ENCODE measurements at regions not wholly inside any gene's neighbourhood (a gene's known extent, or its start where the extent isn't known, plus 50 kb on each side); places are given as distances from the start of the nearest gene placed in this dataset.

DNA sequence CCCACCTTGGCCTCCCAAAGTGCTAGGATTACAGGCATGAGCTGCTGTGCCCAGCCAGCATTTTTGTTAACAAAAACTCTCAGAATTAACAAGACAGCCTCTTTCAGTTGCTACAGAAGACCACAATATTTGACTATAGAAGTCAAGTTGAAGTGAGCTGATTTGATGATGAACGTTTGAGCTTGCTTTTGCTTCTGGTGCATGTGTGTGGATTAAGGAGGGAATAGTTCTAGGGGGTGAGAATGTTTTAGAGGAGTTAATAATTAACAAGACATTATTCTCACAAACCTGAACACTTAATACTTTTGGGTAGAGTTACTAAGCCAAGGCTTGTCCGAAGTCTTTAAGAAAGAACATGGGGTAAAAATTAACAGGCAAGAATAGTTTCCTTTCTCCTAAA lies 191.6 kb downstream of the TENT4A start:
- no peaks in the 10 kb centered on the region for H3K36me3 ChIP-seq (replicated peaks)
- no peaks in the 10 kb centered on the region for H3K27me3 ChIP-seq (replicated peaks)
- DNase-seq: no peak
- TF ChIP-seq, protein P1, sequence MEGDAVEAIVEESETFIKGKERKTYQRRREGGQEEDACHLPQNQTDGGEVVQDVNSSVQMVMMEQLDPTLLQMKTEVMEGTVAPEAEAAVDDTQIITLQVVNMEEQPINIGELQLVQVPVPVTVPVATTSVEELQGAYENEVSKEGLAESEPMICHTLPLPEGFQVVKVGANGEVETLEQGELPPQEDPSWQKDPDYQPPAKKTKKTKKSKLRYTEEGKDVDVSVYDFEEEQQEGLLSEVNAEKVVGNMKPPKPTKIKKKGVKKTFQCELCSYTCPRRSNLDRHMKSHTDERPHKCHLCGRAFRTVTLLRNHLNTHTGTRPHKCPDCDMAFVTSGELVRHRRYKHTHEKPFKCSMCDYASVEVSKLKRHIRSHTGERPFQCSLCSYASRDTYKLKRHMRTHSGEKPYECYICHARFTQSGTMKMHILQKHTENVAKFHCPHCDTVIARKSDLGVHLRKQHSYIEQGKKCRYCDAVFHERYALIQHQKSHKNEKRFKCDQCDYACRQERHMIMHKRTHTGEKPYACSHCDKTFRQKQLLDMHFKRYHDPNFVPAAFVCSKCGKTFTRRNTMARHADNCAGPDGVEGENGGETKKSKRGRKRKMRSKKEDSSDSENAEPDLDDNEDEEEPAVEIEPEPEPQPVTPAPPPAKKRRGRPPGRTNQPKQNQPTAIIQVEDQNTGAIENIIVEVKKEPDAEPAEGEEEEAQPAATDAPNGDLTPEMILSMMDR (IDR thresholded peaks at IDR 0.05; ENCODE audit: low read depth, low read length, missing control alignments): no peak
- H3K4me3 ChIP-seq (ENCODE audit: low read depth, low read length): no peak overlapping the region
- no peak overlapping the region for H3K27ac ChIP-seq
- in situ Hi-C loops (cut with HindIII; ENCODE audit: low pct_ligation_motif_present, low sequenced_read_pairs): no loop called here

DNA sequence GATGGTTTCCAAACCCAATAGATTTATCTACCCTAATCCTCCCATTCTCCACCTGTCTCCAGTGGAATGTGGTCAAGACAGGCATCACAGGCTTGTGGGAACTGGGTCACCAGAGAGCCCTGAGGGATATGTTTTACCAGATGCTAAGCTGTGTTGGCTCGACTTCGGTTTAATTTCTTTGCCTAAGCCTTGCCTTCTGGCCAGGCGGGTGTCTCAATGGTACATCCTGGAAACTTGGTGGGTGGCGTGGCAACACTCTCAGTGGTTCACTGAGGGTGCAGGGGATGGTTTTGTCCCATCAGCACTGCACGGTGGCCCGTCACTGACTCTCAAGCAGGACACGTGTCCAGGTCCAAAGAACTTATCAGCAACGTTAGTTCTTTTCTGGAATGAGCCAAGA lies 192.2 kb downstream of the TENT4A start:
- no peak overlapping the region for H3K27ac ChIP-seq
- in situ Hi-C loops (cut with HindIII; ENCODE audit: low pct_ligation_motif_present, low sequenced_read_pairs): no loop called here
- H3K36me3 ChIP-seq (replicated peaks): no peaks in the 10 kb centered on the region
- TF ChIP-seq, protein P1 (IDR thresholded peaks at IDR 0.05; ENCODE audit: low read depth, low read length, missing control alignments): no peak
- H3K4me3 ChIP-seq (ENCODE audit: low read depth, low read length): no peak overlapping the region
- DNase-seq: no peak
- H3K27me3 ChIP-seq (replicated peaks): no peaks in the 10 kb centered on the region

DNA sequence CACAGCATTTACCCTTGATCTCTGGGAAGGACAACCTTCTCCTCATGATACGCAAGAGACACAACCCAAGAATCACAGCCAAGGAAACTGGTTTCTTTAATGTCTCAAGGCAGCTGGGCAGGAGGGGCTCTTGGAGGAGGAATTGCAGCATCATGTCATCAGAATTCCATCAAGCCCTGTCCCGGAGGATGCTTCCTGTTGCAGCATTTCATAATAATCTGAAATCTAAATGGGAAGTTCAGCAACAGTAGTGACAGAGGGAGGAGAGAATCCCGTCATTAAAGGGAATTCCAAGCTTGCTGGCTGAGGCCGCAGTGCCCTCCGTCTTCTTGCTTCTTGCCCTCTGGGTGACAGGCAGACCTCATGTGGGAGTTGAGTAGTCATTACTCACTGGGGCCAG lies 192.7 kb downstream of the TENT4A start:
- TF ChIP-seq, protein P1 (IDR thresholded peaks at IDR 0.05; ENCODE audit: low read depth, low read length, missing control alignments): no peak
- no peak for DNase-seq
- H3K27me3 ChIP-seq (replicated peaks): no peaks in the 10 kb centered on the region
- H3K4me3 ChIP-seq (ENCODE audit: low read depth, low read length): no peak overlapping the region
- no peak overlapping the region for H3K27ac ChIP-seq
- no peaks in the 10 kb centered on the region for H3K36me3 ChIP-seq (replicated peaks)
- in situ Hi-C loops (cut with HindIII; ENCODE audit: low pct_ligation_motif_present, low sequenced_read_pairs): no loop called here

DNA sequence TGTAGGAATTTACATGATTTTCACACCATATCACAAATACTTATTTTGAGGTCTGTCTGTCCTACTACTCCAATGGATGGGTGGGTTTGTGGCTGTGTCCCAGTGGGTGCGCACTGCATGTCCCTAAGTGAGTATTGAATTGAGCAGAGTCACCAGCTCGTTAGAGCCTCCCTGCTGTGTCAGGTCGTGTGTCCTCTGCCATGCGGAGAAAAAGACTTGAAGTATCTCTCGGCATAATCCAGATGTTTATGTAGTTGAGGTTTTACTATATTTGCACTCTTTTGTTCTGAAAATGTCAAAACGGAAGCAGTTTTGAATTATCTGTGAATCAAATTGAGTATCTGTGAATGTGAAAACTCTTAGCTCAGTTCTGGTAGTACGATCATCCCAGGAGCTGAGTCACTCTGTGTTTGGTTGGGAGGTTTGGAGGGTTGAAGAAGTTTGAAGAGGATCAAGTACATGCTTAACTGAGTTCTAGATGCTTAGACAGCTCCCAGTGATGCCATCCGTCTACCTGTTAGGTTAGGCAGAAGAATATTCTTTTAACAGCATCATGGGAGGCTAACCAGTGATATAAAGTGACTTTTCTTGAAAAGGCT lies 194.2 kb downstream of the TENT4A start:
- TF ChIP-seq, protein P1 (IDR thresholded peaks at IDR 0.05; ENCODE audit: low read depth, low read length, missing control alignments): no peak
- Histone ChIP-seq H3K4me3 (ENCODE audit: low read depth, low read length) (no peak overlapping the region), H3K27me3 (replicated peaks) (no peaks in the 10 kb centered on the region), H3K36me3 (replicated peaks) (no peaks in the 10 kb centered on the region), H3K27ac (no peak overlapping the region)
- in situ Hi-C loops (cut with HindIII; ENCODE audit: low pct_ligation_motif_present, low sequenced_read_pairs): no loop called here
- no peak for DNase-seq

DNA sequence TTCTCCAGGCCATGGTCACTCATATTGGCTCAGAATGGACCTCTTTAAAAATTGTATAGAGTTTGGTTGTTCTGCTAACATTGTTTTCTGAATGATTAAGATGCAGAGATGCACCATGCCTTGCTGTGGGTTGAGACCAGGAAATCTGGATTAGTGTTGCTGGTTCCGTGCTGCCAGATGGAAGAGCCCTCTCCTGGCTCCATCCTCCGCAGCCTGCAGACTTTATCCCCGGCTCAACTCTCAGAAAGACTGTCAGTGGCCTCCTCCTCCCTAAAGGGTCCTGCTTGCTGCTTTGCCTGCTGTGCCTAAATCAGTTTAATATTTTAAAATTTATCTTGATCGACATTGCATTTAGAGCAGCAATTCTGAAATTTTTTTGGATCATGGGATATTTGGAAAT lies 196.7 kb downstream of the TENT4A start:
- Histone ChIP-seq H3K36me3 (replicated peaks) (no peaks in the 10 kb centered on the region), H3K27ac (no peak overlapping the region), H3K27me3 (replicated peaks) (no peaks in the 10 kb centered on the region), H3K4me3 (ENCODE audit: low read depth, low read length) (no peak overlapping the region)
- TF ChIP-seq, protein P1 (IDR thresholded peaks at IDR 0.05; ENCODE audit: low read depth, low read length, missing control alignments): no peak
- no peak for DNase-seq
- in situ Hi-C loops (cut with HindIII; ENCODE audit: low pct_ligation_motif_present, low sequenced_read_pairs): no loop called here

DNA sequence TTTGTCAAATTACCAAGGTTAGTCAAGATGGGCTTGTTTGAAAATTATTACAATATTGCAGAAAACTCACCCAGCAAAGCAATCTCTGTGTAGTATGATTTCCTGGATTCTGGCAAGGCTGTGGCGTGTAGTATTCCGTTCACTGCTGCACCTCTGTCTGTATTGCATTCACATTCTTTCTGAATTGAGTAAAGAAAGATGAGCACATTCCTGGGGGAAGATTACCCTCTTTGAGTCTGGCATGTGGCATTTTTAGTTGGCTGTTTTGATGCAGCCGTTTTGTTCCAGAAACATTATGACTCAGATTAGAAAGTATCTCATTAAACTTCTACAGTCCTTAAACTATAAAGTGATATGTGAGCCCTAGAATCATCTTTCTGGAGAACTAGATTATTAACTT lies 197.7 kb downstream of the TENT4A start:
- DNase-seq: no peak
- Histone ChIP-seq H3K4me3 (ENCODE audit: low read depth, low read length) (no peak overlapping the region), H3K27ac (no peak overlapping the region), H3K36me3 (replicated peaks) (no peaks in the 10 kb centered on the region), H3K27me3 (replicated peaks) (no peaks in the 10 kb centered on the region)
- TF ChIP-seq, protein P1 (IDR thresholded peaks at IDR 0.05; ENCODE audit: low read depth, low read length, missing control alignments): no peak
- in situ Hi-C loops (cut with HindIII; ENCODE audit: low pct_ligation_motif_present, low sequenced_read_pairs): no loop called here
